Mammary epithelial cell (primary cell): ENCODE measurements at regions not wholly inside any gene's neighbourhood (a gene's known extent, or its start where the extent isn't known, plus 50 kb on each side); places are given as distances from the start of the nearest gene placed in this dataset.

ENCODE experiments used
- EZH2 ChIP-seq: IDR thresholded peaks from 2 replicates; pipeline ENCODE4 v1.6.1; 2012; ENCODE audit warnings: low read length, inconsistent platforms, borderline replicate concordance
- TF ChIP-seq, protein P1 (sequence below), 2 donors: IDR thresholded peaks in 1 of 2; conservative IDR thresholded peaks in 1 of 2; 2 replicates each; pipeline ENCODE4 v1.5.1; 2011 to 2012; ENCODE audit warnings: inconsistent platforms in 2 of 2, low read length in 2 of 2, mild to moderate bottlenecking in 2 of 2, control low read depth in 1 of 2, low read depth in 1 of 2; ENCODE audit not compliant: insufficient read depth in 1 of 2; ENCODE audit errors: extremely low read depth in 1 of 2

DNA sequence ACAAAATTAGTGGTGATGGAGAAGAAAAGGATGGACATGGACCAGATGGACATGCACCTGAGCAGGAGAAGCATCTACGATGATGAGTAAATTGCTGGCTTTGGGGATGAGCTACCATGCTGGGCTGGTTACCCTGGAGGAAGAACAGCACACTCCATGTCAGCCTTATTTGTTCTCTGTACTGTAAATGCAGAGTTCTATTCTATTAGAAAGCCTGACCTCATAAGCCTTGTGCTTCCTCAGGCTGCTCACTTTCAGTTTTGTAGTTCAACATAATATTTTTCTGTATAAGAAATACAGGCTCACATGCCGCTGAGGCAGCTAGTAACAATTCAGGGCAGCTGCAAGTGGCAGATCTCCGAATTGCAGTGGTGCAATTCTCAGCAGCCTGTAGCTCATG is 249.6 kb downstream of the PLA2G4A start:
- TF ChIP-seq, protein P1, sequence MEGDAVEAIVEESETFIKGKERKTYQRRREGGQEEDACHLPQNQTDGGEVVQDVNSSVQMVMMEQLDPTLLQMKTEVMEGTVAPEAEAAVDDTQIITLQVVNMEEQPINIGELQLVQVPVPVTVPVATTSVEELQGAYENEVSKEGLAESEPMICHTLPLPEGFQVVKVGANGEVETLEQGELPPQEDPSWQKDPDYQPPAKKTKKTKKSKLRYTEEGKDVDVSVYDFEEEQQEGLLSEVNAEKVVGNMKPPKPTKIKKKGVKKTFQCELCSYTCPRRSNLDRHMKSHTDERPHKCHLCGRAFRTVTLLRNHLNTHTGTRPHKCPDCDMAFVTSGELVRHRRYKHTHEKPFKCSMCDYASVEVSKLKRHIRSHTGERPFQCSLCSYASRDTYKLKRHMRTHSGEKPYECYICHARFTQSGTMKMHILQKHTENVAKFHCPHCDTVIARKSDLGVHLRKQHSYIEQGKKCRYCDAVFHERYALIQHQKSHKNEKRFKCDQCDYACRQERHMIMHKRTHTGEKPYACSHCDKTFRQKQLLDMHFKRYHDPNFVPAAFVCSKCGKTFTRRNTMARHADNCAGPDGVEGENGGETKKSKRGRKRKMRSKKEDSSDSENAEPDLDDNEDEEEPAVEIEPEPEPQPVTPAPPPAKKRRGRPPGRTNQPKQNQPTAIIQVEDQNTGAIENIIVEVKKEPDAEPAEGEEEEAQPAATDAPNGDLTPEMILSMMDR (conservative IDR thresholded peaks at IDR 0.05 in 1 of 2, IDR thresholded peaks at IDR 0.05 in 1 of 2; ENCODE audit: extremely low read depth in 1 of 2, insufficient read depth in 1 of 2, low read depth in 1 of 2, low read length in 2 of 2), result no peak
- TF ChIP-seq EZH2, result no peak
